ENCODE measurements at regions not wholly inside any gene's neighbourhood (a gene's known extent, or its start where the extent isn't known, plus 50 kb on each side); places are given as distances from the start of the nearest gene placed in this dataset.

DNA sequence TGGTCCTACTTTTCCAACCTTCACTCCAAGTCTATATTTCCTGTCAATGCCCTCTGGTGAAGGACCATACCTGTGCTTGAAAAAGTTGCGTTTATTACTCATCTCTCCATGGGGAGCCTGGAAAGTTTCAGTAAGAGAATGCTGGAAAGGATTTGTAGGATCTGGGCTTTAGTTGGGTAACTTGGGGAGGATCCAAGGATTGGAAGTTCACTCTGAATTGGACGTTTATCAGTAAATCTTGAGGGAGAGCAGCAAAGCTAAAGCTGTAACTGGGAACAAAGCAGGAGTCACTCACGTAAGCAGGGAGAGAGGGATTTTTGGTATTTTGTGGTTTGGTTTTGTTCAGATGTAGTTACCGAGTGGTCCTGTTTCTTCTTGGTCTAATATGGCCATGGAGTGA is 51.4 kb upstream of the NPVF start:
- Mint-ChIP-seq H3K4me3 (ENCODE audit: unreplicated experiment) (no peak overlapping the region), H3K9me3 (ENCODE audit: low read depth) (no peaks in the 10 kb centered on the region), H3K4me1 (ENCODE audit: low read depth) (no peaks in the 10 kb centered on the region), H3K36me3 (ENCODE audit: low read depth) (no peaks in the 10 kb centered on the region), H3K27ac (ENCODE audit: unreplicated experiment) (no peak overlapping the region), H3K27me3 (ENCODE audit: low read depth) (no peaks in the 10 kb centered on the region)
- DNase-seq (ENCODE audit: low spot score), result no peak
- TF ChIP-seq, protein P1, sequence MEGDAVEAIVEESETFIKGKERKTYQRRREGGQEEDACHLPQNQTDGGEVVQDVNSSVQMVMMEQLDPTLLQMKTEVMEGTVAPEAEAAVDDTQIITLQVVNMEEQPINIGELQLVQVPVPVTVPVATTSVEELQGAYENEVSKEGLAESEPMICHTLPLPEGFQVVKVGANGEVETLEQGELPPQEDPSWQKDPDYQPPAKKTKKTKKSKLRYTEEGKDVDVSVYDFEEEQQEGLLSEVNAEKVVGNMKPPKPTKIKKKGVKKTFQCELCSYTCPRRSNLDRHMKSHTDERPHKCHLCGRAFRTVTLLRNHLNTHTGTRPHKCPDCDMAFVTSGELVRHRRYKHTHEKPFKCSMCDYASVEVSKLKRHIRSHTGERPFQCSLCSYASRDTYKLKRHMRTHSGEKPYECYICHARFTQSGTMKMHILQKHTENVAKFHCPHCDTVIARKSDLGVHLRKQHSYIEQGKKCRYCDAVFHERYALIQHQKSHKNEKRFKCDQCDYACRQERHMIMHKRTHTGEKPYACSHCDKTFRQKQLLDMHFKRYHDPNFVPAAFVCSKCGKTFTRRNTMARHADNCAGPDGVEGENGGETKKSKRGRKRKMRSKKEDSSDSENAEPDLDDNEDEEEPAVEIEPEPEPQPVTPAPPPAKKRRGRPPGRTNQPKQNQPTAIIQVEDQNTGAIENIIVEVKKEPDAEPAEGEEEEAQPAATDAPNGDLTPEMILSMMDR (IDR thresholded peaks at IDR 0.05), result no peak

DNA sequence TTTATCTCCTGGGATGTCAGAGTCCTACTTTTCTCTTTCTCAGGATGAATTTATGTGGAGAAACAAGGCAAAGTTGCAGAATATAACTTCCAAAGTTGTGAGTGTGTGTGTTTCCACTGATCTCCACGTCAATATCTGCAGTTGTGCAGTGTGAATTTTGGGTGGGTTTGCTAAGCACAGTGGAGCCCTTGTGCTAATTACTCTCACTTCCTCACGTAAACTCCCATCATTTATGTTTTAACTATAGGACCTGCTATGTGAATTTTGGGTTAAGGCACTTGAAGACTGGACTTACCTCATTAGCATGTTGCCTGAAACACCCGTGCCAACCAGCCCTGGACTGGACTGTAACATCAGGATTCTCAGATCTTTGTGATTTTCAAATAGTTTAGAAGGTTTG is 51.9 kb upstream of the NPVF start:
- Mint-ChIP-seq H3K9me3 (ENCODE audit: low read depth) (no peaks in the 10 kb centered on the region), H3K4me1 (ENCODE audit: low read depth) (no peaks in the 10 kb centered on the region), H3K27ac (ENCODE audit: unreplicated experiment) (no peak overlapping the region), H3K36me3 (ENCODE audit: low read depth) (no peaks in the 10 kb centered on the region), H3K4me3 (ENCODE audit: unreplicated experiment) (no peak overlapping the region), H3K27me3 (ENCODE audit: low read depth) (no peaks in the 10 kb centered on the region)
- no peak for DNase-seq (ENCODE audit: low spot score)
- TF ChIP-seq, protein P1 (IDR thresholded peaks at IDR 0.05), result no peak

DNA sequence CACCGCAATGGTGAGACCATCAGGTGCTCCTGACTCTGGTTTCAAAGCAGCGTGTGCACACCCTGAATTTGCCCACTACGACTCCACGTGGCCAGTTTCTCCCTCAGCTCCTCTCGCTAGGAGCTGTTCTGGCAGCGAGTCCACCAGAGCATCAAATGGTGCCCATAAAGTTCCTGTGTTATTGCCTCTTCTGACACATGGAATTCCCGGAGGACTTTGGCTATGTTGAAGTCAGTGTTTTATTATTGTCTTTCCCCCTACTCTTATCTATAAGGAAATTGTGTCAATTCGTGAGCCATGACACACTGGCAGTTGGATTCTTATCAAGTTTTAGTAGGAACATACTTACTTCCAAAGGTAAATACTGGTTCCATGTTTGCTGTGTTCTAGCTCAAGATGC is 53.9 kb upstream of the NPVF start:
- Mint-ChIP-seq H3K27ac (ENCODE audit: unreplicated experiment) (no peak overlapping the region), H3K27me3 (ENCODE audit: low read depth) (no peaks in the 10 kb centered on the region), H3K4me1 (ENCODE audit: low read depth) (no peaks in the 10 kb centered on the region), H3K4me3 (ENCODE audit: unreplicated experiment) (no peak overlapping the region), H3K36me3 (ENCODE audit: low read depth) (no peaks in the 10 kb centered on the region), H3K9me3 (ENCODE audit: low read depth) (no peaks in the 10 kb centered on the region)
- TF ChIP-seq, protein P1 (IDR thresholded peaks at IDR 0.05), result no peak
- DNase-seq (ENCODE audit: low spot score), result no peak

DNA sequence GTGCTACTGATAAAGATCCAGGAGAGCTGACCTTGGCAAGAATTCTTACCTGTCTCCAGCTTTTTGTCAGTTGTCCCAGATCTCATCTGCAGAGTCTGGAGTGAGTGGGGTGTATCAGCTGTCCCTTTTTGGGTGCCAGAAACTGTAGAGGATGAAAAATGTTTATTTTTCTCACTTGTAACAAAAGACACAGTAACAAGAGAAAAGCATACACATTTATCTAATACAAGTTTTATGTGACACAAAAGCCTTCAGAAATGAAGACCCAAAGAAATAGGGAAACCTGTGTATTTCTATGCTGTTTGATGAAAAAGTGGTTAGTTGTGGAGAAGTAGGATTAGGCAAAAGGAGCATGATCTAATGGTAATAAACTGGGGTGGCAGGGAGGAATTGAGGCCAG is 58.5 kb upstream of the NPVF start:
- Mint-ChIP-seq H3K4me3 (ENCODE audit: unreplicated experiment) (no peak overlapping the region), H3K4me1 (ENCODE audit: low read depth) (peaks cover 21% of the 10 kb centered on the region), H3K27ac (ENCODE audit: unreplicated experiment) (no peak overlapping the region), H3K27me3 (ENCODE audit: low read depth) (no peaks in the 10 kb centered on the region), H3K9me3 (ENCODE audit: low read depth) (peaks cover 3% of the 10 kb centered on the region), H3K36me3 (ENCODE audit: low read depth) (no peaks in the 10 kb centered on the region)
- TF ChIP-seq, protein P1 (IDR thresholded peaks at IDR 0.05), result no peak
- no peak for DNase-seq (ENCODE audit: low spot score)

DNA sequence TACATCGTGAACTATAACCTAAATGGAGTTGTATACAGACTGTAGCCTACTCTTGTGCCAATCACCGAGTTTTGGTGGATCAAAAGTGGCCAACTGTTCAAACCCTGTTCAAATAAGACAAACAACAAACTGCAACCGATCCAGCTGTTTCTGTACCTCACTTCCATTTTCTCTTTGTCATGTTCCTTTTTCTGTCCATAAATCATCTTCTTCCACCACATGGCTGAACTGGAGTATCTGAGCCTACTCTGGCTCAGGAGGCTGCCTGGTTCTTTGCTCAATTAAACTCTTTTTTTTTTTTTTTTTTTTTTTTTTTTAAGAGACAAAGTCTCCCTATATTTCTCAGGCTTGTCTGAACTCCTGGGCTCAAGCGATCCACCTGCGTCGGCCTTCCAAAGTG is 59.0 kb upstream of the NPVF start:
- TF ChIP-seq, protein P1 (IDR thresholded peaks at IDR 0.05), result no peak
- Mint-ChIP-seq H3K9me3 (ENCODE audit: low read depth) (peaks cover 3% of the 10 kb centered on the region), H3K36me3 (ENCODE audit: low read depth) (no peaks in the 10 kb centered on the region), H3K4me3 (ENCODE audit: unreplicated experiment) (no peak overlapping the region), H3K27ac (ENCODE audit: unreplicated experiment) (no peak overlapping the region), H3K4me1 (ENCODE audit: low read depth) (peaks cover 21% of the 10 kb centered on the region), H3K27me3 (ENCODE audit: low read depth) (no peaks in the 10 kb centered on the region)
- DNase-seq (ENCODE audit: low spot score), result no peak

Data from chondrocyte (in vitro differentiated cells).